H9 (cell line): ENCODE measurements at regions not wholly inside any gene's neighbourhood (a gene's known extent, or its start where the extent isn't known, plus 50 kb on each side); places are given as distances from the start of the nearest gene placed in this dataset.

Experiments used
- DNase-seq: peaks from one replicate; pipeline ENCODE4 v3.0.0-alpha.2; 2017
- H2AFZ ChIP-seq: one replicate; pipeline ENCODE4 v1.6.1; 2013; ENCODE audit warnings: mild to moderate bottlenecking, low read length, control low read depth, moderate library complexity
- H2AK5ac ChIP-seq: 2 replicates; pipeline ENCODE4 v1.6.1; 2013; ENCODE audit warnings: low read length, control low read depth, mixed read lengths; ENCODE audit not compliant: insufficient read length
- H2BK120ac ChIP-seq: one replicate; pipeline ENCODE4 v1.6.1; 2013; ENCODE audit warnings: low read depth, mild to moderate bottlenecking, low read length, control low read depth, inconsistent platforms; ENCODE audit not compliant: poor library complexity, severe bottlenecking
- H2BK12ac ChIP-seq: 2 replicates; pipeline ENCODE4 v1.6.1; 2013; ENCODE audit warnings: low read length, control low read depth, mixed read lengths, low read depth; ENCODE audit not compliant: insufficient read length
- H2BK15ac ChIP-seq: 2 replicates; pipeline ENCODE4 v1.6.1; 2013; ENCODE audit warnings: low read depth, low read length, control low read depth
- H2BK20ac ChIP-seq: one replicate; pipeline ENCODE4 v1.6.1; 2013; ENCODE audit warnings: low read depth, mild to moderate bottlenecking, low read length, control low read depth, inconsistent platforms; ENCODE audit not compliant: poor library complexity, severe bottlenecking
- H2BK5ac ChIP-seq: 2 replicates; pipeline ENCODE4 v1.6.1; 2013; ENCODE audit warnings: low read length, control low read depth, mixed read lengths; ENCODE audit not compliant: insufficient read length
- H3K14ac ChIP-seq: 2 replicates; pipeline ENCODE4 v1.6.1; 2013; ENCODE audit warnings: low read length, control low read depth; ENCODE audit not compliant: insufficient read depth
- H3K18ac ChIP-seq: 2 replicates; pipeline ENCODE4 v1.6.1; 2013; ENCODE audit warnings: low read depth, mild to moderate bottlenecking, mixed read lengths, low read length, control low read depth; ENCODE audit not compliant: insufficient read length
- H3K23ac ChIP-seq: 2 replicates; pipeline ENCODE4 v1.6.1; 2013; ENCODE audit warnings: low read length, control low read depth, mixed read lengths, low read depth; ENCODE audit not compliant: insufficient read length
- H3K23me2 ChIP-seq: 2 replicates; pipeline ENCODE4 v1.6.1; 2013; ENCODE audit warnings: low read depth, mild to moderate bottlenecking, mixed read lengths, low read length, control low read depth; ENCODE audit not compliant: insufficient read length, poor library complexity, severe bottlenecking
- H3K27ac ChIP-seq: 2 replicates; pipeline ENCODE4 v1.5.1; 2013; ENCODE audit warnings: low read length, control low read depth, mixed read lengths, low read depth; ENCODE audit not compliant: insufficient read length
- H3K27me3 ChIP-seq: 2 replicates; pipeline ENCODE4 v1.6.1; 2013; ENCODE audit warnings: low read length, control low read depth, inconsistent platforms; ENCODE audit not compliant: insufficient read depth
- H3K4ac ChIP-seq: 2 replicates; pipeline ENCODE4 v1.6.1; 2013; ENCODE audit warnings: low read depth, mild to moderate bottlenecking, control low read depth, inconsistent platforms, low read length, moderate library complexity
- H3K4me1 ChIP-seq: 2 replicates; pipeline ENCODE4 v1.6.1; 2013; ENCODE audit warnings: low read length, control low read depth, inconsistent platforms; ENCODE audit not compliant: insufficient read depth
- H3K4me2 ChIP-seq: 2 replicates; pipeline ENCODE4 v1.6.1; 2013; ENCODE audit warnings: low read length, control low read depth, mixed read lengths; ENCODE audit not compliant: insufficient read length, insufficient read depth
- H3K56ac ChIP-seq: 2 replicates; pipeline ENCODE4 v1.6.1; 2013; ENCODE audit warnings: low read depth, mild to moderate bottlenecking, mixed read lengths, low read length, control low read depth; ENCODE audit not compliant: insufficient read length
- H3K79me1 ChIP-seq: 2 replicates; pipeline ENCODE4 v1.6.1; 2013; ENCODE audit warnings: low read depth, mild to moderate bottlenecking, moderate library complexity, low read length, control low read depth, inconsistent platforms; ENCODE audit not compliant: insufficient read depth, poor library complexity, severe bottlenecking
- H3K79me2 ChIP-seq: 2 replicates; pipeline ENCODE4 v1.6.1; 2013; ENCODE audit warnings: low read length, control low read depth, inconsistent platforms; ENCODE audit not compliant: insufficient read depth
- H3K9ac ChIP-seq: 2 replicates; pipeline ENCODE4 v1.6.1; 2013; ENCODE audit warnings: low read length, control low read depth, mixed read lengths; ENCODE audit not compliant: insufficient read length; ENCODE audit errors: extremely low read depth
- H3K9me3 ChIP-seq: one replicate; pipeline ENCODE4 v1.6.1; 2013; ENCODE audit warnings: low read depth, low read length, inconsistent platforms; ENCODE audit not compliant: control insufficient read depth
- H3T11ph ChIP-seq: one replicate; pipeline ENCODE4 v1.6.1; 2013; ENCODE audit warnings: mild to moderate bottlenecking, low read length, control low read depth, inconsistent platforms
- H4K20me1 ChIP-seq: one replicate; pipeline ENCODE4 v1.6.1; 2013; ENCODE audit not compliant: control insufficient read depth, insufficient read length, insufficient read depth
- H4K5ac ChIP-seq: 2 replicates; pipeline ENCODE4 v1.6.1; 2013; ENCODE audit warnings: low read depth, mild to moderate bottlenecking, mixed read lengths, low read length, control low read depth; ENCODE audit not compliant: insufficient read length
- H4K8ac ChIP-seq: replicated peaks from 2 replicates; pipeline ENCODE4 v1.6.1; 2013; ENCODE audit warnings: low read length, control low read depth, mixed read lengths, low read depth; ENCODE audit not compliant: insufficient read length
- H4K91ac ChIP-seq: 2 replicates; pipeline ENCODE4 v1.6.1; 2013; ENCODE audit warnings: low read depth, mild to moderate bottlenecking, moderate library complexity, mixed read lengths, low read length, control low read depth; ENCODE audit not compliant: insufficient read length
- H3K27ac Mint-ChIP-seq, 3 experiments: 2 replicates in 2 of 3; 3 replicates in 1 of 3; pipeline ENCODE4 v1.8.0; 2020 to 2021; ENCODE audit warnings: mixed read lengths in 3 of 3, mild to moderate bottlenecking in 1 of 3, moderate library complexity in 1 of 3
- H3K27me3 Mint-ChIP-seq: 2 replicates; pipeline ENCODE4 v1.8.0; 2021; ENCODE audit warnings: low read depth, mild to moderate bottlenecking, moderate library complexity, mixed read lengths
- H3K36me3 Mint-ChIP-seq, 3 experiments: 2 replicates in 2 of 3; 3 replicates in 1 of 3; pipeline ENCODE4 v1.8.0; 2020 to 2021; ENCODE audit warnings: low read depth in 3 of 3, mixed read lengths in 3 of 3; ENCODE audit not compliant: insufficient read depth in 1 of 3
- H3K4me1 Mint-ChIP-seq, 2 experiments: 2 replicates each; pipeline ENCODE4 v1.8.0; 2020; ENCODE audit warnings: mixed read lengths in 2 of 2
- H3K4me3 Mint-ChIP-seq, 2 experiments: 2 replicates in 1 of 2; 3 replicates in 1 of 2; pipeline ENCODE4 v1.8.0; 2020 to 2021; ENCODE audit warnings: mild to moderate bottlenecking in 2 of 2, mixed read lengths in 2 of 2, moderate library complexity in 1 of 2
- H3K9me3 Mint-ChIP-seq, 2 experiments: 2 replicates in 1 of 2; 3 replicates in 1 of 2; pipeline ENCODE4 v1.8.0; 2020; ENCODE audit warnings: mild to moderate bottlenecking in 2 of 2, mixed read lengths in 2 of 2, moderate library complexity in 1 of 2
- CTCF ChIP-seq: fragments of 200-600 bp; sonication (generic); conservative IDR thresholded peaks from 3 replicates; pipeline ENCODE4 v1.8.0; 2021; ENCODE audit warnings: antibody characterized with exemption, mild to moderate bottlenecking
- WGBS: extraction: QIAGEN DNeasy Blood & Tissue Kit; methylation state at CpG from one replicate; pipeline ENCODE4 v1.1.7; 2013; ENCODE audit warnings: missing lambda C conversion rate, low lambda C conversion rate, mixed read lengths; ENCODE audit not compliant: insufficient read length; ENCODE audit errors: extremely low coverage; 5-methylcytosine and 5-hydroxymethylcytosine counted together

GRCh38 chr20:23279836-23280235 lies 70.8 kb upstream of the NXT1 start:
- Histone ChIP-seq H3K4me1 (no peaks in the 10 kb centered on the region), H3K14ac (no peak overlapping the region), H3K23me2 (no peaks in the 10 kb centered on the region), H3K27me3 (no peaks in the 10 kb centered on the region), H2BK5ac (no peak overlapping the region), H2AFZ (no peak overlapping the region), H4K20me1 (no peaks in the 10 kb centered on the region), H3K56ac (no peak overlapping the region), H3T11ph (no peak overlapping the region), H3K18ac (no peak overlapping the region), H3K9me3 (no peaks in the 10 kb centered on the region), H2BK20ac (no peak overlapping the region), H4K5ac (no peak overlapping the region), H2AK5ac (no peak overlapping the region), H3K4me2 (no peak overlapping the region), H2BK12ac (no peak overlapping the region), H3K27ac (no peak overlapping the region), H3K79me2 (no peaks in the 10 kb centered on the region), H4K8ac (no peak overlapping the region), H2BK120ac (no peak overlapping the region), H3K9ac (no peak overlapping the region), H4K91ac (no peak overlapping the region), H3K79me1 (no peaks in the 10 kb centered on the region), H3K23ac (no peak overlapping the region), H2BK15ac (no peak overlapping the region), H3K4ac (no peak overlapping the region)
- H3K27me3 Mint-ChIP-seq = no peaks in the 10 kb centered on the region; the same call in 1 of the 2 replicates
- WGBS = no CpG with 5 or more reads among the region's 7 CpGs
- H3K36me3 Mint-ChIP-seq = no peaks in the 10 kb centered on the region
- H3K27ac Mint-ChIP-seq = no peak overlapping the region
- H3K4me3 Mint-ChIP-seq = no peak overlapping the region
- DNase-seq = no peak
- H3K9me3 Mint-ChIP-seq = no peaks in the 10 kb centered on the region
- H3K4me1 Mint-ChIP-seq = peaks cover 7 to 8% of the 10 kb centered on the region in 2 experiments
- TF ChIP-seq CTCF = no peak
